ENCODE measurements at regions not wholly inside any gene's neighbourhood (a gene's known extent, or its start where the extent isn't known, plus 50 kb on each side); places are given as distances from the start of the nearest gene placed in this dataset.

DNA sequence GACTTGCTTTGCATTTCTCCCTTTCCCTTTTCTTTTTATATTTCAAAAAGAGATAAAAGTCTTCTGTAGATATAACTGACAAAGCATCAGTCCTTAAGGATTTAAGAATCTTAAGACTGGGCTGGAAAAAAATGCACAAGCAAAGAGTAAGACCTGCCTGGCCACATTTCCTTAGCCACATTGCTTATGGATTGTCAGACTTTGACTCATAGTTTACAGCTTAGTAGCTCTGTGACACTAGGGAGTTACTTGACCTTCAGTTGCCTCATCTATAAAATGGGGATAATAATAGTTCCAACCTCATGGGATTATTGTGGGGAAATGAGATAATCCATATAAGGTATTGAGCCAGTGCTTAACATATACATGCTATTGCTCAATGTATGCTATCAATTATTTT lies 66.4 kb upstream of the STK38L start:
- no peak for TF ChIP-seq CTCF (conservative IDR thresholded peaks at IDR 0.05)
- no peak for TF ChIP-seq EZH2 (IDR thresholded peaks at IDR 0.05; ENCODE audit: low read depth)

Measured in PC-9 (cell line).